K562 (cell line): ENCODE measurements at regions not wholly inside any gene's neighbourhood (a gene's known extent, or its start where the extent isn't known, plus 50 kb on each side); places are given as distances from the start of the nearest gene placed in this dataset.

Experiments used
- ATAC-seq: fragments of 200-7000 bp; cut with Tn5 transposase; 3 replicates; pipeline ENCODE4 v1.9.1; 2020; ENCODE audit warnings: moderate library complexity
- BruUV-seq: library from RNA; stranded (reverse); fragments of 400-500 nt; replicated peaks from 2 replicates; lab custom pipeline; 2021; lab: Mats Ljungman, UMichigan
- CTCF ChIA-PET: fragments of 300-600 bp; formaldehyde crosslinking; extraction: SDS; loops from one replicate; lab custom pipeline; 2021; ENCODE audit warnings: low intra/inter-chr PET ratio; lab: Yijun Ruan, JAX
- POLR2A ChIA-PET: fragments of 300-600, 350-650 bp; sonication (Branson Sonifier 250); formaldehyde crosslinking; extraction: SDS; loops from one replicate; lab custom pipeline; 2021; ENCODE audit warnings: antibody characterized with exemption, inconsistent platforms; lab: Yijun Ruan, JAX
- DNase-seq, 4 experiments: peaks; one replicate each; pipeline versions ENCODE4 v3.0.0 to v3.0.0-alpha.2; 2011 to 2018; ENCODE audit warnings: low spot score in 3 of 4, mixed read lengths in 3 of 4; ENCODE audit errors: extremely low read depth in 1 of 4
- FAIRE-seq: peaks from 2 replicates; lab custom pipeline; 2011; peaks lifted over from hg19 to GRCh38; lab: Jason Lieb, UNC
- H2AFZ ChIP-seq: 2 replicates; pipeline ENCODE4 v1.6.0; 2011; ENCODE audit warnings: low read depth, low read length, control low read depth, inconsistent platforms
- H3K27ac ChIP-seq: fragments of 200-600 bp; 3 replicates; pipeline ENCODE4 v1.8.0; 2011; ENCODE audit warnings: low read depth, mild to moderate bottlenecking, control low read depth, inconsistent platforms, low read length, moderate library complexity, mixed read lengths; ENCODE audit errors: extremely low read depth
- H3K27me3 ChIP-seq, 2 experiments: fragments of 300-600 bp in 1 of 2; 2 replicates in 1 of 2; 3 replicates in 1 of 2; pipeline versions ENCODE4 v1.6.0 to v1.8.0; 2011; ENCODE audit warnings: inconsistent platforms in 2 of 2, low read length in 2 of 2, mild to moderate bottlenecking in 1 of 2, mixed read lengths in 1 of 2, moderate library complexity in 1 of 2; ENCODE audit not compliant: control insufficient read depth in 2 of 2, insufficient read depth in 2 of 2
- H3K36me3 ChIP-seq: fragments of 300-600 bp; 3 replicates; pipeline ENCODE4 v1.8.0; 2011; ENCODE audit warnings: mild to moderate bottlenecking, low read length, inconsistent platforms; ENCODE audit not compliant: control insufficient read depth, insufficient read depth
- H3K4me1 ChIP-seq, 2 experiments: fragments of 200-600 bp in 1 of 2; replicated peaks in 1 of 2; 2 replicates in 1 of 2; 3 replicates in 1 of 2; pipeline versions ENCODE4 v1.5.1 to v1.8.0; 2011; ENCODE audit warnings: inconsistent platforms in 2 of 2, low read length in 2 of 2, mild to moderate bottlenecking in 1 of 2, mixed read lengths in 1 of 2, moderate library complexity in 1 of 2; ENCODE audit not compliant: control insufficient read depth in 2 of 2, insufficient read depth in 2 of 2
- H3K4me2 ChIP-seq: 2 replicates; pipeline ENCODE4 v1.6.1; 2011; ENCODE audit warnings: low read length, control low read depth, inconsistent platforms, mixed read lengths; ENCODE audit not compliant: insufficient read depth
- H3K4me3 ChIP-seq: fragments of 200-600 bp; sonication (generic), shearing (Covaris generic); 2 replicates; pipeline ENCODE4 v1.5.1; 2016; ENCODE audit warnings: control low read depth, inconsistent platforms
- H3K79me2 ChIP-seq: fragments of 200-600 bp; 3 replicates; pipeline ENCODE4 v1.8.0; 2011; ENCODE audit warnings: low read length, inconsistent platforms; ENCODE audit not compliant: control insufficient read depth, insufficient read depth
- H3K9ac ChIP-seq, 2 experiments: 2 replicates each; pipeline versions ENCODE4 v1.6.0 to v1.6.1; 2011; ENCODE audit warnings: low read depth in 2 of 2, low read length in 2 of 2, control low read depth in 1 of 2, inconsistent platforms in 1 of 2, mild to moderate bottlenecking in 1 of 2, mixed read lengths in 1 of 2; ENCODE audit not compliant: insufficient read depth in 1 of 2
- H3K9me1 ChIP-seq: one replicate; pipeline ENCODE4 v1.6.0; 2011; ENCODE audit warnings: inconsistent platforms, mild to moderate bottlenecking, low read length, moderate library complexity; ENCODE audit not compliant: control insufficient read depth, insufficient read depth
- H3K9me3 ChIP-seq: replicated peaks from 2 replicates; pipeline ENCODE4 v1.5.1; 2011; ENCODE audit warnings: low read depth, low read length, inconsistent platforms; ENCODE audit not compliant: control insufficient read depth, insufficient read depth
- H4K20me1 ChIP-seq: replicated peaks from 2 replicates; pipeline ENCODE4 v1.6.1; 2011; ENCODE audit warnings: low read length, inconsistent platforms, mixed read lengths; ENCODE audit not compliant: control insufficient read depth, insufficient read depth
- CREB1 ChIP-seq, 2 experiments: sonication (generic) in 1 of 2; formaldehyde crosslinking in 1 of 2; IDR thresholded peaks; 2 replicates each; pipeline versions ENCODE4 v1.6.1 to v1.8.0; 2012 to 2022; ENCODE audit warnings: inconsistent platforms in 1 of 2, mild to moderate bottlenecking in 1 of 2, missing genetic modification reagents in 1 of 2, moderate library complexity in 1 of 2
- CTCFL ChIP-seq: IDR thresholded peaks from 2 replicates; pipeline ENCODE4 v1.6.1; 2011; ENCODE audit warnings: borderline replicate concordance, low read depth, mild to moderate bottlenecking, moderate library complexity, low read length; ENCODE audit not compliant: insufficient read depth, poor library complexity, severe bottlenecking
- FOXA1 ChIP-seq: fragments of 450-650 bp; IDR thresholded peaks from 2 replicates; pipeline ENCODE4 v1.6.1; 2016; ENCODE audit warnings: mild to moderate bottlenecking, borderline replicate concordance
- GTF2E2 ChIP-seq: fragments of 200-800 bp; sonication (Bioruptor generic); IDR thresholded peaks from 2 replicates; pipeline ENCODE4 v1.6.1; 2016; ENCODE audit warnings: missing genetic modification characterization, missing compliant biosample characterization
- KAT2B ChIP-seq: IDR thresholded peaks from one replicate; pipeline ENCODE4 v1.6.1; 2012; ENCODE audit warnings: low read depth, mild to moderate bottlenecking, control low read depth, inconsistent platforms, low read length, moderate library complexity
- MCM3 ChIP-seq: fragments of 450-650 bp; IDR thresholded peaks from 2 replicates; pipeline ENCODE4 v1.6.1; 2016
- POLR3A ChIP-seq: IDR thresholded peaks from 2 replicates; pipeline ENCODE4 v1.6.1; 2011; ENCODE audit warnings: borderline replicate concordance, mild to moderate bottlenecking, moderate library complexity; ENCODE audit not compliant: insufficient read length, insufficient read depth; ENCODE audit errors: extremely low read depth
- SMAD3 ChIP-seq: fragments of 450-650 bp; formaldehyde crosslinking; conservative IDR thresholded peaks from 2 replicates; pipeline ENCODE4 v1.4.0; 2020; ENCODE audit warnings: mild to moderate bottlenecking
- ZNF134 ChIP-seq: fragments of 250-450 bp; sonication (Bioruptor Pico); conservative IDR thresholded peaks from 2 replicates; pipeline ENCODE4 v1.4.0; 2020
- ZNF280A ChIP-seq: fragments of 450-650 bp; IDR thresholded peaks from 2 replicates; pipeline ENCODE4 v1.6.1; 2018; ENCODE audit warnings: mild to moderate bottlenecking, low read depth; ENCODE audit not compliant: partially characterized antibody
- ZNF766 ChIP-seq: fragments of 200-800 bp; sonication (Bioruptor generic); conservative IDR thresholded peaks from 2 replicates; pipeline ENCODE4 v1.6.1; 2016; ENCODE audit warnings: missing genetic modification characterization, missing compliant biosample characterization
- WGBS: fragments of 100-300 bp; shearing (Covaris generic); methylation state at CpG from one replicate; pipeline ENCODE4 v1.1.6; 2016; ENCODE audit warnings: low coverage, mixed read lengths; ENCODE audit not compliant: insufficient coverage; ENCODE audit errors: missing lambda C conversion rate; 5-methylcytosine and 5-hydroxymethylcytosine counted together
- in situ Hi-C: fragments of 300-500 bp; cut with MboI; formaldehyde crosslinking; loops from 4 replicates; pipeline ENCODE4 v1.15.0; 2018; ENCODE audit warnings: inconsistent platforms, mixed read lengths
- intact Hi-C: fragments of 100-400 bp; cut with micrococcal nuclease; formaldehyde crosslinking; loops from 2 replicates; pipeline ENCODE4 v1.14.2; 2022
- TF ChIP-seq, protein P1 (sequence below): sonication (generic); formaldehyde crosslinking; IDR thresholded peaks from 2 replicates; pipeline ENCODE4 v1.8.1; 2023; ENCODE audit warnings: mild to moderate bottlenecking, missing genetic modification reagents
- TF ChIP-seq, protein P2 (sequence below), 3 experiments: IDR thresholded peaks in 2 of 3; conservative IDR thresholded peaks in 1 of 3; 2 replicates each; pipeline ENCODE4 v1.5.1; 2011 to 2012; ENCODE audit warnings: low read length in 3 of 3, mild to moderate bottlenecking in 3 of 3, control low read depth in 2 of 3, improper control_type of control experiment in 1 of 3, inconsistent platforms in 1 of 3, low read depth in 1 of 3, mixed read lengths in 1 of 3, moderate library complexity in 1 of 3; ENCODE audit not compliant: insufficient read depth in 2 of 3
- TF ChIP-seq, protein P3 (sequence below): sonication (generic); formaldehyde crosslinking; IDR thresholded peaks from 2 replicates; pipeline ENCODE4 v1.8.0; 2022; ENCODE audit warnings: missing genetic modification reagents, mild to moderate bottlenecking, borderline replicate concordance

DNA sequence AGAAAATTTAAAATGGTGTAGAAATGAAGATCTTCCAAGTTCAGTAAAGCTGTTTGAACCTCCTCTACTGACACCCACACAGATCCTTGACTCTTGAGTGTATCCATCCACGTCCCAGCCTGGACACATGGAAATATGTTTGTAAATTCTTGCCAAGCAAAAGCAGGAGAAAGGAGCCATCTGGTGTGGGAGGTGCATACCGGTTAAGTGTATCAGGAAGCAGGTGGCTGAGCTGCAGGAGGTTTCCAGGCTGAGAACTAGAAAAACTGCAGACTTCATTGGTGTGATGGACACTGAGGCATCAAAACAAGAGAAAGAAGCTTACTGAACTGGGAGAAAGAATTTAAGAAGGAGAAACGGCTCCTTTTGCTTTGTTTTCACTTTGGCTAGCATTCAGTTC, 229.9 kb upstream of the GRIK2 start:
- Histone ChIP-seq H3K9me3 (no peaks in the 10 kb centered on the region), H3K36me3 (no peaks in the 10 kb centered on the region), H3K4me1 (no peaks in the 10 kb centered on the region), H4K20me1 (no peaks in the 10 kb centered on the region), H3K27ac (no peak overlapping the region), H2AFZ (no peak overlapping the region), H3K79me2 (no peaks in the 10 kb centered on the region), H3K9ac (no peak overlapping the region), H3K4me2 (no peak overlapping the region), H3K4me3 (no peak overlapping the region), H3K27me3 (no peaks in the 10 kb centered on the region), H3K9me1 (no peaks in the 10 kb centered on the region)
- no peak for FAIRE-seq
- POLR2A ChIA-PET: no interaction called here
- 0% methylated on average over 3 of the region's 3 CpGs for WGBS
- ATAC-seq: no peak
- no TSS peak for BruUV-seq
- DNase-seq: no peak
- in situ Hi-C loops (no loop called here), intact Hi-C loops (no loop called here)
- CTCF ChIA-PET: no interaction called here
- TF ChIP-seq, protein P1, sequence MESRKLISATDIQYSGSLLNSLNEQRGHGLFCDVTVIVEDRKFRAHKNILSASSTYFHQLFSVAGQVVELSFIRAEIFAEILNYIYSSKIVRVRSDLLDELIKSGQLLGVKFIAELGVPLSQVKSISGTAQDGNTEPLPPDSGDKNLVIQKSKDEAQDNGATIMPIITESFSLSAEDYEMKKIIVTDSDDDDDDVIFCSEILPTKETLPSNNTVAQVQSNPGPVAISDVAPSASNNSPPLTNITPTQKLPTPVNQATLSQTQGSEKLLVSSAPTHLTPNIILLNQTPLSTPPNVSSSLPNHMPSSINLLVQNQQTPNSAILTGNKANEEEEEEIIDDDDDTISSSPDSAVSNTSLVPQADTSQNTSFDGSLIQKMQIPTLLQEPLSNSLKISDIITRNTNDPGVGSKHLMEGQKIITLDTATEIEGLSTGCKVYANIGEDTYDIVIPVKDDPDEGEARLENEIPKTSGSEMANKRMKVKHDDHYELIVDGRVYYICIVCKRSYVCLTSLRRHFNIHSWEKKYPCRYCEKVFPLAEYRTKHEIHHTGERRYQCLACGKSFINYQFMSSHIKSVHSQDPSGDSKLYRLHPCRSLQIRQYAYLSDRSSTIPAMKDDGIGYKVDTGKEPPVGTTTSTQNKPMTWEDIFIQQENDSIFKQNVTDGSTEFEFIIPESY (CRISPR knock-in tag): no peak
- TF ChIP-seq ZNF766 (CRISPR knock-in tag) (no peak), MCM3 (no peak), CTCFL (no peak), ZNF134 (no peak), GTF2E2 (no peak), KAT2B (no peak), SMAD3 (CRISPR knock-in tag) (no peak), ZNF280A (no peak), FOXA1 (no peak), CREB1 (IDR thresholded peaks at IDR 0.05) (no peak), CREB1 (CRISPR knock-in tag; IDR thresholded peaks at IDR 0.05) (no peak), POLR3A (no peak)
- TF ChIP-seq, protein P2, sequence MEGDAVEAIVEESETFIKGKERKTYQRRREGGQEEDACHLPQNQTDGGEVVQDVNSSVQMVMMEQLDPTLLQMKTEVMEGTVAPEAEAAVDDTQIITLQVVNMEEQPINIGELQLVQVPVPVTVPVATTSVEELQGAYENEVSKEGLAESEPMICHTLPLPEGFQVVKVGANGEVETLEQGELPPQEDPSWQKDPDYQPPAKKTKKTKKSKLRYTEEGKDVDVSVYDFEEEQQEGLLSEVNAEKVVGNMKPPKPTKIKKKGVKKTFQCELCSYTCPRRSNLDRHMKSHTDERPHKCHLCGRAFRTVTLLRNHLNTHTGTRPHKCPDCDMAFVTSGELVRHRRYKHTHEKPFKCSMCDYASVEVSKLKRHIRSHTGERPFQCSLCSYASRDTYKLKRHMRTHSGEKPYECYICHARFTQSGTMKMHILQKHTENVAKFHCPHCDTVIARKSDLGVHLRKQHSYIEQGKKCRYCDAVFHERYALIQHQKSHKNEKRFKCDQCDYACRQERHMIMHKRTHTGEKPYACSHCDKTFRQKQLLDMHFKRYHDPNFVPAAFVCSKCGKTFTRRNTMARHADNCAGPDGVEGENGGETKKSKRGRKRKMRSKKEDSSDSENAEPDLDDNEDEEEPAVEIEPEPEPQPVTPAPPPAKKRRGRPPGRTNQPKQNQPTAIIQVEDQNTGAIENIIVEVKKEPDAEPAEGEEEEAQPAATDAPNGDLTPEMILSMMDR (IDR thresholded peaks at IDR 0.05 in 2 of 3, conservative IDR thresholded peaks at IDR 0.05 in 1 of 3; ENCODE audit: insufficient read depth in 2 of 3, low read depth in 1 of 3, low read length in 3 of 3): no peak
- TF ChIP-seq, protein P3, sequence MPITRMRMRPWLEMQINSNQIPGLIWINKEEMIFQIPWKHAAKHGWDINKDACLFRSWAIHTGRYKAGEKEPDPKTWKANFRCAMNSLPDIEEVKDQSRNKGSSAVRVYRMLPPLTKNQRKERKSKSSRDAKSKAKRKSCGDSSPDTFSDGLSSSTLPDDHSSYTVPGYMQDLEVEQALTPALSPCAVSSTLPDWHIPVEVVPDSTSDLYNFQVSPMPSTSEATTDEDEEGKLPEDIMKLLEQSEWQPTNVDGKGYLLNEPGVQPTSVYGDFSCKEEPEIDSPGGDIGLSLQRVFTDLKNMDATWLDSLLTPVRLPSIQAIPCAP (CRISPR knock-in tag): no peak
